HEK293 (cell line): ENCODE measurements at regions not wholly inside any gene's neighbourhood (a gene's known extent, or its start where the extent isn't known, plus 50 kb on each side); places are given as distances from the start of the nearest gene placed in this dataset.

Experiments
- PATZ1 ChIP-seq: fragments of 450-650 bp; formaldehyde crosslinking; IDR thresholded peaks from 2 replicates; pipeline ENCODE4 v1.5.1; 2016; ENCODE audit warnings: missing biosample characterization, missing genetic modification characterization
- ZNF10 ChIP-seq: fragments of 450-650 bp; formaldehyde crosslinking; IDR thresholded peaks from 2 replicates; pipeline ENCODE4 v1.5.1; 2017; ENCODE audit warnings: missing biosample characterization, missing genetic modification characterization
- ZNF311 ChIP-seq: fragments of 450-650 bp; formaldehyde crosslinking; IDR thresholded peaks from 2 replicates; pipeline ENCODE4 v1.5.1; 2017; ENCODE audit warnings: missing biosample characterization, missing genetic modification characterization, borderline replicate concordance
- ZNF76 ChIP-seq: fragments of 450-650 bp; formaldehyde crosslinking; IDR thresholded peaks from 2 replicates; pipeline ENCODE4; 2016; ENCODE audit warnings: low read depth, missing biosample characterization, missing genetic modification characterization, borderline replicate concordance
- TF ChIP-seq, protein P1 (sequence below): fragments of 450-650 bp; formaldehyde crosslinking; IDR thresholded peaks from 2 replicates; pipeline ENCODE4 v1.5.1; 2016; ENCODE audit warnings: missing biosample characterization, missing genetic modification characterization
- TF ChIP-seq, protein P2 (sequence below): fragments of 450-650 bp; formaldehyde crosslinking; IDR thresholded peaks from 2 replicates; pipeline ENCODE4 v1.5.1; 2017; ENCODE audit warnings: missing biosample characterization, missing genetic modification characterization
- TF ChIP-seq, protein P3 (sequence below): fragments of 450-650 bp; formaldehyde crosslinking; IDR thresholded peaks from 2 replicates; pipeline ENCODE4 v1.5.1; 2016; ENCODE audit warnings: missing biosample characterization, missing genetic modification characterization

DNA sequence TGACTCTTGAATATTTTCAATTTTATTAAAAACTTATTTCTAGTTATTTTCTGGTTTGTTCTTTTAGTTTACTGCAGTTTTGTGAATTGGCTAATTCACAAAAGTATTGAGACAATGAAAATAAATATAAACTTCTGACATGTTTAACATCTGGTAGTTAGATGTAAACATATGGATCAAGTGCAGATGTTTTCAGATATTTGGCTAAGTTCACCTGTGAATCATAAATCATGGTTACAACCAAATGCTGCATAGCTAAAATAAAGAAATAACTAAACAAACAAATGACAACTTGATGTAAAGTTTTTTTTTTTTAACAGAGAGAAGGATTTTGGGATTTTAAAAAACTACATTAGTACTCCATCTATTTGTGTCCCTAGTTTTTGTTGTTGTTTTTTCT lies 484.6 kb downstream of the SLCO4C1 start:
- TF ChIP-seq ZNF76 (tag by site-specific recombination): no peak
- TF ChIP-seq, protein P1, sequence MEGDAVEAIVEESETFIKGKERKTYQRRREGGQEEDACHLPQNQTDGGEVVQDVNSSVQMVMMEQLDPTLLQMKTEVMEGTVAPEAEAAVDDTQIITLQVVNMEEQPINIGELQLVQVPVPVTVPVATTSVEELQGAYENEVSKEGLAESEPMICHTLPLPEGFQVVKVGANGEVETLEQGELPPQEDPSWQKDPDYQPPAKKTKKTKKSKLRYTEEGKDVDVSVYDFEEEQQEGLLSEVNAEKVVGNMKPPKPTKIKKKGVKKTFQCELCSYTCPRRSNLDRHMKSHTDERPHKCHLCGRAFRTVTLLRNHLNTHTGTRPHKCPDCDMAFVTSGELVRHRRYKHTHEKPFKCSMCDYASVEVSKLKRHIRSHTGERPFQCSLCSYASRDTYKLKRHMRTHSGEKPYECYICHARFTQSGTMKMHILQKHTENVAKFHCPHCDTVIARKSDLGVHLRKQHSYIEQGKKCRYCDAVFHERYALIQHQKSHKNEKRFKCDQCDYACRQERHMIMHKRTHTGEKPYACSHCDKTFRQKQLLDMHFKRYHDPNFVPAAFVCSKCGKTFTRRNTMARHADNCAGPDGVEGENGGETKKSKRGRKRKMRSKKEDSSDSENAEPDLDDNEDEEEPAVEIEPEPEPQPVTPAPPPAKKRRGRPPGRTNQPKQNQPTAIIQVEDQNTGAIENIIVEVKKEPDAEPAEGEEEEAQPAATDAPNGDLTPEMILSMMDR: no peak
- no peak for TF ChIP-seq ZNF10 (tag by site-specific recombination)
- TF ChIP-seq, protein P2, sequence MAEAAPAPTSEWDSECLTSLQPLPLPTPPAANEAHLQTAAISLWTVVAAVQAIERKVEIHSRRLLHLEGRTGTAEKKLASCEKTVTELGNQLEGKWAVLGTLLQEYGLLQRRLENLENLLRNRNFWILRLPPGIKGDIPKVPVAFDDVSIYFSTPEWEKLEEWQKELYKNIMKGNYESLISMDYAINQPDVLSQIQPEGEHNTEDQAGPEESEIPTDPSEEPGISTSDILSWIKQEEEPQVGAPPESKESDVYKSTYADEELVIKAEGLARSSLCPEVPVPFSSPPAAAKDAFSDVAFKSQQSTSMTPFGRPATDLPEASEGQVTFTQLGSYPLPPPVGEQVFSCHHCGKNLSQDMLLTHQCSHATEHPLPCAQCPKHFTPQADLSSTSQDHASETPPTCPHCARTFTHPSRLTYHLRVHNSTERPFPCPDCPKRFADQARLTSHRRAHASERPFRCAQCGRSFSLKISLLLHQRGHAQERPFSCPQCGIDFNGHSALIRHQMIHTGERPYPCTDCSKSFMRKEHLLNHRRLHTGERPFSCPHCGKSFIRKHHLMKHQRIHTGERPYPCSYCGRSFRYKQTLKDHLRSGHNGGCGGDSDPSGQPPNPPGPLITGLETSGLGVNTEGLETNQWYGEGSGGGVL: no peak
- TF ChIP-seq PATZ1 (tag by site-specific recombination): no peak
- TF ChIP-seq, protein P3, sequence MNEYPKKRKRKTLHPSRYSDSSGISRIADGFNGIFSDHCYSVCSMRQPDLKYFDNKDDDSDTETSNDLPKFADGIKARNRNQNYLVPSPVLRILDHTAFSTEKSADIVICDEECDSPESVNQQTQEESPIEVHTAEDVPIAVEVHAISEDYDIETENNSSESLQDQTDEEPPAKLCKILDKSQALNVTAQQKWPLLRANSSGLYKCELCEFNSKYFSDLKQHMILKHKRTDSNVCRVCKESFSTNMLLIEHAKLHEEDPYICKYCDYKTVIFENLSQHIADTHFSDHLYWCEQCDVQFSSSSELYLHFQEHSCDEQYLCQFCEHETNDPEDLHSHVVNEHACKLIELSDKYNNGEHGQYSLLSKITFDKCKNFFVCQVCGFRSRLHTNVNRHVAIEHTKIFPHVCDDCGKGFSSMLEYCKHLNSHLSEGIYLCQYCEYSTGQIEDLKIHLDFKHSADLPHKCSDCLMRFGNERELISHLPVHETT: no peak
- no peak for TF ChIP-seq ZNF311
